ENCODE measurements at regions not wholly inside any gene's neighbourhood (a gene's known extent, or its start where the extent isn't known, plus 50 kb on each side); places are given as distances from the start of the nearest gene placed in this dataset.
A peak's percentile ranks its signal among the peaks of the same experiment; 100 is the strongest.
"Not testable (repeated sequence)": the region's sequence is repeated elsewhere in the genome, so short reads cannot be mapped to it uniquely, and the experiment has no call there.

GRCh38 chr14:55832974-55833373 lies 253.0 kb downstream of the KTN1 start:
- in situ Hi-C loops (cut with HindIII; ENCODE audit: low pct_unique_long_range_greater_than_20kb, low sequenced_read_pairs), result no loop called here
- no peak for DNase-seq (ENCODE audit: low read depth, low spot score)

DNA sequence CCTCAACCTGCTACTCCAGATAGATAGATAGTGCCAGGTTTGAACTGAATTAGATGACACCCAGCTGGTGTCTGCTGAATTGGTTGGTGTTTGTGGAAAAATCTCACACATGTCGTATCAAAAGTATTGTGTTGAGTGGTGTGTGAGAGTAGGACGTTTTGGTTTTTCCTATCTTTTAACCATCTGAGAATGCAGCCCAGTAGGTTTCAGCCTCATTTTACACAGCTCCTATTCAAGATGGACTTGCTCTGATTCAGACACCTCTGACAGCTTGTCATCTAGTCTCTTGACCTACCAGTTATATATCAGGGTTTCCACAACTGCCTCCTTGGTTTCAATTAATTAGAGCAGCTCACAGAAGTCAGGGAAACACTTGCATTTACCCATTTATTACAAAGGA lies 254.4 kb downstream of the KTN1 start:
- in situ Hi-C loops (cut with HindIII; ENCODE audit: low pct_unique_long_range_greater_than_20kb, low sequenced_read_pairs), result no loop called here

DNA sequence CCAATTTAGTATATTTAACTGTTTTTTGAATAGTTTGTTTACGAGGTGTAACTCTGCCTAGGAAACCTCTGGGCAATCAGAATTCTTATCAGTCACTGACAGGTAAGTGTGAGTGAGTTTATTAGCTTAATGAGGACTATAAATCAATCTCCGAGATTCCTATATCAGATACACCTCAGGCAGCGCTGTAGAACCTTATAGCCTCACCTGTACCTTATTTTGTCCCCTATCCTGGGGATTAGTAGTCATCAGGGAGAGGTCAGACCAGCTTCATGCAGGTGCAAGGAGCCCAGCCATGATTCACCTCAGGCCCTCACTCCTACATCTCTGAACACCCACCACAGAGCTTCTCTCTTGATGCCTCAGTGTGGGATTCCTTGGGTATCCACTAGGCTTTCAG lies 256.0 kb downstream of the KTN1 start:
- in situ Hi-C loops (cut with HindIII; ENCODE audit: low pct_unique_long_range_greater_than_20kb, low sequenced_read_pairs), result no loop called here
- no peak for DNase-seq (ENCODE audit: low read depth, low spot score)

More for the DNA sequence above, 254.4 kb downstream of the KTN1 start:
- DNase-seq (ENCODE audit: low read depth, low spot score), result no peak

- DNase-seq (ENCODE audit: low read depth, low spot score), result no peak
- in situ Hi-C loops (cut with HindIII; ENCODE audit: low pct_unique_long_range_greater_than_20kb, low sequenced_read_pairs), result no loop called here
Observed at GRCh38 chr14:55837467-55837866, 257.5 kb downstream of the KTN1 start.

DNA sequence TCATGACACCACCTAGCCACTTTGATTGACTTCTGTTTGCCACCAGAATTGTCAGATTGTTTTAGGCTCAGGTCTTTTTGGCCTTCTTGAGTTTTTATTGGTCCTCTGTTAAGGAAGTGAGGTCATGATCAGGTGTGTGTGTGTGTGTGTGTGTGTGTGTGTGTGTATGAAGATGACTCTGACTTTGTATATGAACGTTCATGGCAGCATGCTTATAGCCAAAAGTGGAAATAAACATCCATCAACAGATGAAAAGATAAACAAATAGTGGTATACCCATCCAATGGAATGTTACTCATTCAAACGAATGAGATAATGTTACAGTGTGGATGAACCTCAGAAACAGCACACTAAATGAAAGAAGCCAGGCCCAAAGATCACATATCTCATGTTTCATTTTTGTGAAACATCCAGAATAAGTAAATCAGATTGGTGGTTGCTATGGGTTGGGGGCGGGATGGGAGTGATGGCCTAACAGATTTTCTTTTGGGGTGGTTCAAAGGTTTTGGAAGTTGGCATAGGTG lies 258.6 kb downstream of the KTN1 start:
- in situ Hi-C loops (cut with HindIII; ENCODE audit: low pct_unique_long_range_greater_than_20kb, low sequenced_read_pairs), result no loop called here
- DNase-seq (ENCODE audit: low read depth, low spot score), result no peak

- DNase-seq (ENCODE audit: low read depth, low spot score); in situ Hi-C loops (cut with HindIII; ENCODE audit: low pct_unique_long_range_greater_than_20kb, low sequenced_read_pairs): not testable (repeated sequence)
Observed at GRCh38 chr14:55839301-55839947, 259.4 kb downstream of the KTN1 start.

- in situ Hi-C loops (cut with HindIII; ENCODE audit: low pct_unique_long_range_greater_than_20kb, low sequenced_read_pairs), result no loop called here
- DNase-seq (ENCODE audit: low read depth, low spot score), result no peak
Observed at GRCh38 chr14:55840821-55841220, 260.8 kb downstream of the KTN1 start.

DNA sequence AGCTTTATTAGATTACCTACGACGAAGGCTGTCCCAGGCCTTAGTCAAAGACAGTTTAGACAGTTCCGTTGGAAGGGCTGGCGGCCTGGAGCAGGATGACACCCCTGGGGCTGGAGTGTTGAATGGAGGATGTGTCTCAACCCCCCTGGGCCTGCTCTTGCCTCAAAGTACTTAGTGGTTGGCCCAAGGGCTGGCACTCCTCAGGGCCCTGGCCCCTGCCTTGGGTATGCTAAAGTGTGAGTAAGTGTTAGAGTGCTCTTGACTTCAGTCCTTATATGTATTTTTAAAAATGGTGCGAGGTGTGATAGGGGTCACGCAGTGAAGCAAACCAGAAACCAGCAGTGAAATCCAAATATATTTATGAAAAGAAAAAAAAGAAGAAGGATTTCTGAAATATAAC lies 261.6 kb downstream of the KTN1 start:
- DNase-seq (ENCODE audit: low read depth, low spot score), result no peak
- in situ Hi-C loops (cut with HindIII; ENCODE audit: low pct_unique_long_range_greater_than_20kb, low sequenced_read_pairs), result no loop called here

GRCh38 chr14:55843718-55844403 lies 263.9 kb downstream of the KTN1 start:
- DNase-seq (ENCODE audit: low read depth, low spot score), result no peak
- in situ Hi-C loops (cut with HindIII; ENCODE audit: low pct_unique_long_range_greater_than_20kb, low sequenced_read_pairs), result no loop called here

- peak; percentile 13 for DNase-seq (ENCODE audit: low read depth, low spot score)
- in situ Hi-C loops (cut with HindIII; ENCODE audit: low pct_unique_long_range_greater_than_20kb, low sequenced_read_pairs), result no loop called here
Observed at GRCh38 chr14:55845963-55846825, 266.2 kb downstream of the KTN1 start.

DNA sequence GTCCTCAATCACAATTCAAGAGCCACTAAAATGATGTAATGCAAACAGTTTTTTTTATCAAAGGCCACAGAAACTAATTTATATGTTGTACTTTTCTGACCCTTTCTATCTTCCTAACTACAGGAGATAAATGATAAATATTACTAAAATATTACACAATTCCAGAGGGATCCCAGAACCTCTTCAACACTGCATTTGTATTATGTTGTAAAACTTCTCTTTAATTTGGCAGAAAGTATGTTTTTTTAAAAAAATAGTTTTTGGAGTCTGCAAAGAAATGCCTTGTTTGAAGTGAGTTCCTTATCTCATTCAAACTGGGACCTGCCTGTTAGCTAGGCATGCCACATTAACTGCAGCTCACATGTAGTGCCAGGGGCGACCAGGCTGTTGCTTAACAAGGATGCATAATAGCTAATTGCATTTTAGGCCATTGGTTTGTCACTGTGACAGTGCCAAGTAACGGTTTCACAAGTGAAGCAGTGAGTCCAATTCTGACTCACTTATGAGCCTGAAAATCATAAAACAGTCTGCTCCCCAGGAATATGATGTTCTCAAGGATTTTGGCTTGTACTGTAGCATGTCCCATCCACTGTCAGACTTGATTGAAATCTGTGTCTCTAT lies 266.9 kb downstream of the KTN1 start:
- in situ Hi-C loops (cut with HindIII; ENCODE audit: low pct_unique_long_range_greater_than_20kb, low sequenced_read_pairs), result no loop called here
- DNase-seq (ENCODE audit: low read depth, low spot score), result no peak

DNA sequence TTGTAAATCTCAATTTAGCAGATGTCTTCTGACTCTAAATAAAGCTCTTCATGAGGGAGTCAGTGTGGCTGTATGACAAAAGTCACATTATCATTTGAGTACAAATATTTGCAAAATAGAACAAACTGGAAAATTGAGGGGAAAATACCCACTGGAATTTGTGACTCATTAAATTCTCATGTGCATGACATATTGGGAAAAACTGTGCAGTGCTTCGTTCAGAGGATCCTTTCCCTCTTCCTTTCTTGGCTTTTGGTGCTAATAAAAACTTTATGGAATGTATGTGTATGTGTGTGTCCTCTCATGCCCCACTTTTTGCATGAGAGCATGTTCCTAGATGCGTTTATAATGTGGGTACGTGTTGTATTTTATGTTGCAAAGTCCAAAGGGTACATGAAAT lies 267.8 kb downstream of the KTN1 start:
- no peak for DNase-seq (ENCODE audit: low read depth, low spot score)
- in situ Hi-C loops (cut with HindIII; ENCODE audit: low pct_unique_long_range_greater_than_20kb, low sequenced_read_pairs), result no loop called here

GRCh38 chr14:55848964-55849363 lies 269.0 kb downstream of the KTN1 start:
- in situ Hi-C loops (cut with HindIII; ENCODE audit: low pct_unique_long_range_greater_than_20kb, low sequenced_read_pairs), result no loop called here
- no peak for DNase-seq (ENCODE audit: low read depth, low spot score)

GRCh38 chr14:55849833-55850232 lies 268.4 kb upstream of the PELI2 start:
- DNase-seq (ENCODE audit: low read depth, low spot score), result no peak
- in situ Hi-C loops (cut with HindIII; ENCODE audit: low pct_unique_long_range_greater_than_20kb, low sequenced_read_pairs), result no loop called here

- no peak for DNase-seq (ENCODE audit: low read depth, low spot score)
Observed at GRCh38 chr14:55850825-55851241, 267.4 kb upstream of the PELI2 start.

GRCh38 chr14:55851301-55851700 lies 266.9 kb upstream of the PELI2 start:
- in situ Hi-C loops (cut with HindIII; ENCODE audit: low pct_unique_long_range_greater_than_20kb, low sequenced_read_pairs), result no loop called here
- no peak for DNase-seq (ENCODE audit: low read depth, low spot score)

More at GRCh38 chr14:55850825-55851241, 267.4 kb upstream of the PELI2 start:
- in situ Hi-C loops (cut with HindIII; ENCODE audit: low pct_unique_long_range_greater_than_20kb, low sequenced_read_pairs), result no loop called here

DNA sequence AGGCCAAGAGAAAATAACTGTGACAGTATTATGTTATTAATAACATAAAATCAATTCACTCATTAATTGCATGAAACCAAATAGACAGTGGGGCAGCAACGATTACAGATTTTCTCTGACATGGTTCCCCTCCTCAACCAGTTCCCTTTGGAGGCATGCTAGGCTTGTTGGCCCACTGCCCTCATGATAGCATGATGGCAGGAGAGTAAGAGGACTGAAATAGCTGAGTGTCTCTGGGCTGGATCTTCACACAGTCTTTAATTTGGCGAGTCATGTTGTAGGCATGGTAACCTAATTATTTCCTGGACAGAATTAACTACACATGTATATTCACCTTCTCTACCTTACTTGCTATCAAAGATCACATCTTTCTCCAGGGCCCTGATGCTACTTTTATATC lies 266.2 kb upstream of the PELI2 start:
- in situ Hi-C loops (cut with HindIII; ENCODE audit: low pct_unique_long_range_greater_than_20kb, low sequenced_read_pairs), result no loop called here
- no peak for DNase-seq (ENCODE audit: low read depth, low spot score)

DNA sequence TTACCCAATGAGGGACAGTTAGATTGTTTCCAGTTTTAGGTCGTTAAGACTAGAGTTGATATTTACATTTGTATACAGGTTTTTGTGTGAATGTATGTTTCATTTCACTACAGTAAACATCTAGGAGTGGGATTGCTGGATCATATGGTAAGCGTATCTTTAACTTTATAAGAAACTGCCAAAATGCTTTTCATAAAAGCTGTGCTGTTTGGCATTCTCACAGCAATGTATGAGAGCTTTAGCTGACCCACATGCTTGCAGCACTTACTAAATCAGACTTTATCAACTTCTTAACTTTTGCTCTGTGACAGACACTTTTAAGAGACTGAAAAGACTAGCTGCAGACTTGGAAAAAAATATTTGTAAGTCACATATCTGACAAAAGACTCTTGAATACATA lies 262.5 kb upstream of the PELI2 start:
- in situ Hi-C loops (cut with HindIII; ENCODE audit: low pct_unique_long_range_greater_than_20kb, low sequenced_read_pairs), result no loop called here
- no peak for DNase-seq (ENCODE audit: low read depth, low spot score)
